ENCODE measurements at regions not wholly inside any gene's neighbourhood (a gene's known extent, or its start where the extent isn't known, plus 50 kb on each side); places are given as distances from the start of the nearest gene placed in this dataset.

GRCh38 chr13:76163761-76164160 is 527.6 kb downstream of the LMO7 start:
- Histone ChIP-seq H3K79me2 (ENCODE audit: insufficient read depth) (no peaks in the 10 kb centered on the region), H3K4me1 (ENCODE audit: control insufficient read depth in 1 of 2, insufficient read depth in 2 of 2, low read depth in 1 of 2, low read length in 1 of 2) (no peaks in the 10 kb centered on the region), H3K27me3 (ENCODE audit: insufficient read depth) (no peaks in the 10 kb centered on the region), H3K4me2 (no peak overlapping the region), H4K20me1 (ENCODE audit: insufficient read depth) (no peaks in the 10 kb centered on the region), H3K36me3 (replicated peaks in 1 of 2; ENCODE audit: control insufficient read depth in 1 of 2, insufficient read depth in 2 of 2, low read length in 1 of 2) (no peaks in the 10 kb centered on the region), H3K4me3 (ENCODE audit: low read depth in 2 of 2, low read length in 1 of 2) (no peak overlapping the region), H3K27ac (ENCODE audit: low read depth in 2 of 2, low read length in 1 of 2) (no peak overlapping the region), H3K9me2 (no peaks in the 10 kb centered on the region), H2AFZ (ENCODE audit: low read depth) (no peak overlapping the region), H3F3A (replicated peaks; ENCODE audit: insufficient read depth) (no peaks in the 10 kb centered on the region), H3K9me3 (no peaks in the 10 kb centered on the region), H3K9ac (no peak overlapping the region)
- POLR2A ChIA-PET = no interaction called here
- WGBS (ENCODE audit: low lambda C conversion rate) = 2% methylated on average over 2 of the region's 2 CpGs
- DNase-seq = no peak
- TF ChIP-seq FOXM1 (IDR thresholded peaks at IDR 0.05; ENCODE audit: low read depth) (no peak), TEAD4 (IDR thresholded peaks at IDR 0.05; ENCODE audit: borderline replicate concordance, insufficient read depth) (no peak), SIN3A (IDR thresholded peaks at IDR 0.05; ENCODE audit: borderline replicate concordance, low read depth, low read length) (no peak), RFX5 (IDR thresholded peaks at IDR 0.05; ENCODE audit: low read length) (no peak)
- CTCF ChIA-PET = no interaction called here

- 35% methylated on average over 2 of the region's 2 CpGs for WGBS (ENCODE audit: low lambda C conversion rate)
- H3K36me3 ChIP-seq (replicated peaks in 1 of 2; ENCODE audit: control insufficient read depth in 1 of 2, insufficient read depth in 2 of 2, low read length in 1 of 2) = no peaks in the 10 kb centered on the region
- H2AFZ ChIP-seq (ENCODE audit: low read depth) = no peak overlapping the region
- no peaks in the 10 kb centered on the region for H3K27me3 ChIP-seq (ENCODE audit: insufficient read depth)
- no peaks in the 10 kb centered on the region for H4K20me1 ChIP-seq (ENCODE audit: insufficient read depth)
- H3K9me2 ChIP-seq = no peaks in the 10 kb centered on the region
- ChIA-PET POLR2A (no interaction called here), CTCF (interaction anchor here (0.8 to 1.3 kb wide), 2 partner anchors 21 to 285 kb away, joined by 3 to 4 read pairs; no protein-coding TSS in a partner anchor)
- no peak overlapping the region for H3K9ac ChIP-seq
- no peaks in the 10 kb centered on the region for H3K9me3 ChIP-seq
- DNase-seq = no peak
- H3K4me1 ChIP-seq (ENCODE audit: control insufficient read depth in 1 of 2, insufficient read depth in 2 of 2, low read depth in 1 of 2, low read length in 1 of 2) = no peaks in the 10 kb centered on the region
- H3K79me2 ChIP-seq (ENCODE audit: insufficient read depth) = no peaks in the 10 kb centered on the region
- no peaks in the 10 kb centered on the region for H3F3A ChIP-seq (replicated peaks; ENCODE audit: insufficient read depth)
- H3K4me2 ChIP-seq = no peak overlapping the region
- H3K4me3 ChIP-seq (ENCODE audit: low read depth in 2 of 2, low read length in 1 of 2) = no peak overlapping the region
- H3K27ac ChIP-seq (ENCODE audit: low read depth in 2 of 2, low read length in 1 of 2) = no peak overlapping the region
- TF ChIP-seq REST (IDR thresholded peaks at IDR 0.05; ENCODE audit: low read depth, low read length) (no peak), FOSL2 (IDR thresholded peaks at IDR 0.05; ENCODE audit: borderline replicate concordance, low read depth) (no peak), CTCF (IDR thresholded peaks at IDR 0.05) (no peak), GABPA (IDR thresholded peaks at IDR 0.05; ENCODE audit: low read depth) (no peak), MEF2A (IDR thresholded peaks at IDR 0.05; ENCODE audit: borderline replicate concordance, low read depth) (no peak), RFX5 (IDR thresholded peaks at IDR 0.05; ENCODE audit: low read length) (no peak), TEAD4 (IDR thresholded peaks at IDR 0.05; ENCODE audit: borderline replicate concordance, insufficient read depth) (no peak), FOXJ3 (CRISPR knock-in tag; IDR thresholded peaks at IDR 0.05) (no peak), FOXM1 (IDR thresholded peaks at IDR 0.05; ENCODE audit: low read depth) (no peak), USF1 (IDR thresholded peaks at IDR 0.05; ENCODE audit: borderline replicate concordance, low read depth) (no peak), YY1 (IDR thresholded peaks at IDR 0.05; ENCODE audit: low read depth) (no peak), EZH2phosphoT487 (IDR thresholded peaks at IDR 0.05; ENCODE audit: borderline replicate concordance, low read depth) (no peak), RAD21 (IDR thresholded peaks at IDR 0.05; ENCODE audit: low read length) (no peak), TAF1 (IDR thresholded peaks at IDR 0.05; ENCODE audit: borderline replicate concordance, low read depth, low read length) (no peak), MXI1 (IDR thresholded peaks at IDR 0.05; ENCODE audit: low read depth, low read length) (no peak), SMC3 (IDR thresholded peaks at IDR 0.05; ENCODE audit: low read depth, low read length) (no peak), CHD2 (IDR thresholded peaks at IDR 0.05; ENCODE audit: low read length, partially characterized antibody) (no peak)
These were observed 525.1 kb downstream of the LMO7 start for GRCh38 chr13:76160961-76161925.
